Transverse colon (tissue), 4 donors: ENCODE measurements at regions not wholly inside any gene's neighbourhood (a gene's known extent, or its start where the extent isn't known, plus 50 kb on each side); places are given as distances from the start of the nearest gene placed in this dataset.
"Not testable (repeated sequence)": the region's sequence is repeated elsewhere in the genome, so short reads cannot be mapped to it uniquely, and the experiment has no call there.

ENCODE experiments used
- DNase-seq: peaks from one replicate; pipeline ENCODE4 v3.0.0-alpha.2; 2019
- H3K27ac ChIP-seq, 4 donors: fragments of 200-600 bp; sonication (generic); 2 replicates each; pipeline ENCODE4 v1.5.1; 2016 to 2018; ENCODE audit warnings: inconsistent platforms in 4 of 4
- H3K27me3 ChIP-seq: fragments of 200-600 bp; sonication (generic); 2 replicates; pipeline ENCODE4 v1.5.1; 2017; ENCODE audit warnings: inconsistent platforms
- H3K36me3 ChIP-seq, 4 donors: fragments of 200-600 bp; sonication (generic); 2 replicates each; pipeline ENCODE4 v1.5.1; 2017 to 2019; ENCODE audit warnings: inconsistent platforms in 4 of 4
- H3K4me1 ChIP-seq, 4 donors: fragments of 200-600 bp; sonication (generic); 2 replicates each; pipeline ENCODE4 v1.5.1; 2017 to 2020; ENCODE audit warnings: inconsistent platforms in 4 of 4
- H3K4me3 ChIP-seq, 4 donors: fragments of 200-600 bp; sonication (generic); 1 replicate in 1 of 4; 2 replicates in 3 of 4; pipeline versions ENCODE4 v1.5.1 to v1.6.1; 2017 to 2019; ENCODE audit warnings: inconsistent platforms in 4 of 4
- H3K9me3 ChIP-seq, 2 donors: fragments of 200-600 bp; sonication (generic); 2 replicates each; pipeline ENCODE4 v1.5.1; 2017 to 2019; ENCODE audit warnings: inconsistent platforms in 2 of 2
- CTCF ChIP-seq, 5 experiments: fragments of 200-600 bp in 3 of 5; fragments of 450-650 bp in 2 of 5; sonication (generic) in 3 of 5; IDR thresholded peaks; 1 replicate in 2 of 5; 2 replicates in 3 of 5; pipeline ENCODE4 v1.5.1; 2016 to 2017; ENCODE audit warnings: antibody characterized with exemption in 5 of 5, inconsistent platforms in 3 of 5, mild to moderate bottlenecking in 2 of 5, moderate library complexity in 1 of 5
- EP300 ChIP-seq: sonication (generic); formaldehyde crosslinking; IDR thresholded peaks from one replicate; pipeline ENCODE4 v1.6.1; 2017; ENCODE audit warnings: antibody characterized with exemption, low read depth
- POLR2A ChIP-seq: fragments of 450-650 bp; IDR thresholded peaks from one replicate; pipeline ENCODE4 v1.6.1; 2016; ENCODE audit warnings: antibody characterized with exemption, mild to moderate bottlenecking, moderate library complexity
- POLR2AphosphoS5 ChIP-seq, 3 donors: sonication (generic); formaldehyde crosslinking; IDR thresholded peaks; one replicate each; pipeline ENCODE4 v1.6.1; 2016; ENCODE audit warnings: antibody characterized with exemption in 3 of 3
- WGBS, 2 donors: methylation state at CpG; one replicate each; pipeline ENCODE4 v1.1.5; 2018; ENCODE audit warnings: low coverage in 1 of 2; 5-methylcytosine and 5-hydroxymethylcytosine counted together
- in situ Hi-C, 4 donors: fragments of 200-750 bp; cut with MboI; loops; one replicate each; pipeline versions ENCODE4 v1.15.0 to v1.15.1; 2017; ENCODE audit warnings: low sequenced_read_pairs in 3 of 4, low pct_ligation_motif_present in 1 of 4, low pct_unique_long_range_greater_than_20kb in 1 of 4
- intact Hi-C: fragments of 100-400 bp; cut with DNase I; formaldehyde crosslinking; loops from one replicate; pipeline ENCODE4 v1.15.1; 2023; ENCODE audit warnings: low total_unique reads

GRCh38 chr15:95784508-95784907 lies 546.0 kb upstream of the NR2F2 start:
- H3K4me1 ChIP-seq: no peaks in the 10 kb centered on the region
- H3K9me3 ChIP-seq: peaks cover 22 to 24% of the 10 kb centered on the region in 2 donors
- in situ Hi-C loops: no loop called here
- H3K27me3 ChIP-seq: no peaks in the 10 kb centered on the region
- H3K27ac ChIP-seq: no peak overlapping the region
- WGBS, 2 donors: 78 to 86% methylated on average over 4 of the region's 4 CpGs
- intact Hi-C loops: no loop called here
- TF ChIP-seq CTCF (IDR thresholded peaks at IDR 0.05) (no peak), POLR2A (no peak), EP300 (no peak), POLR2AphosphoS5 (IDR thresholded peaks at IDR 0.05) (no peak)
- H3K4me3 ChIP-seq: no peak overlapping the region
- H3K36me3 ChIP-seq: no peaks in the 10 kb centered on the region
- no peak for DNase-seq

- H3K36me3 ChIP-seq, intact Hi-C loops, in situ Hi-C loops, H3K27ac ChIP-seq, DNase-seq, H3K4me3 ChIP-seq, H3K4me1 ChIP-seq, H3K27me3 ChIP-seq: not testable (repeated sequence)
- H3K9me3 ChIP-seq: peaks cover 22 to 24% of the 10 kb centered on the region in 2 donors
- 60 to 75% methylated on average over 2 of the region's 2 CpGs for WGBS, 2 donors
Observed at GRCh38 chr15:95785276-95785675, 545.2 kb upstream of the NR2F2 start.

- H3K9me3 ChIP-seq: no peaks in the 10 kb centered on the region
- in situ Hi-C loops (no loop called here), intact Hi-C loops (no loop called here)
- no peak for DNase-seq
- no peak for TF ChIP-seq CTCF (IDR thresholded peaks at IDR 0.05)
- TF ChIP-seq POLR2AphosphoS5 (IDR thresholded peaks at IDR 0.05): no peak
- no peak for TF ChIP-seq POLR2A
- no peak for TF ChIP-seq EP300
- 64 to 73% methylated on average over 2 of the region's 2 CpGs for WGBS, 2 donors
- H3K27ac ChIP-seq: no peak overlapping the region
- no peaks in the 10 kb centered on the region for H3K36me3 ChIP-seq
- no peaks in the 10 kb centered on the region for H3K4me1 ChIP-seq
- no peaks in the 10 kb centered on the region for H3K27me3 ChIP-seq
- no peak overlapping the region for H3K4me3 ChIP-seq
Observed at GRCh38 chr15:95793231-95793630, 537.3 kb upstream of the NR2F2 start.

- in situ Hi-C loops: no loop called here
- intact Hi-C loops: no loop called here
- no peak for DNase-seq
- 75 to 80% methylated on average over 1 of the region's 1 CpG for WGBS, 2 donors
- no peaks in the 10 kb centered on the region for H3K9me3 ChIP-seq
- H3K4me3 ChIP-seq: no peak overlapping the region
- no peaks in the 10 kb centered on the region for H3K36me3 ChIP-seq
- H3K27me3 ChIP-seq: no peaks in the 10 kb centered on the region
- no peak for TF ChIP-seq POLR2AphosphoS5 (IDR thresholded peaks at IDR 0.05)
- TF ChIP-seq POLR2A: no peak
- no peak for TF ChIP-seq CTCF (IDR thresholded peaks at IDR 0.05)
- TF ChIP-seq EP300: no peak
- H3K27ac ChIP-seq: no peak overlapping the region
- H3K4me1 ChIP-seq: no peaks in the 10 kb centered on the region
Observed at GRCh38 chr15:95795386-95795785, 535.1 kb upstream of the NR2F2 start.
